CD4-positive, alpha-beta T cell treated with Interleukin-1 beta for 1 hour (primary cell): ENCODE measurements at regions not wholly inside any gene's neighbourhood (a gene's known extent, or its start where the extent isn't known, plus 50 kb on each side); places are given as distances from the start of the nearest gene placed in this dataset.
"Not testable (repeated sequence)": the region's sequence is repeated elsewhere in the genome, so short reads cannot be mapped to it uniquely, and the experiment has no call there.

ENCODE experiments used
- DNase-seq, 2 donors: peaks; one replicate each; pipeline ENCODE4 v3.0.0-alpha.2; 2020 to 2022

GRCh38 chr5:124929000-124929399 is 182.6 kb upstream of the ZNF608 start:
- no peak for DNase-seq

- DNase-seq = no peak
These were observed 186.6 kb upstream of the ZNF608 start for GRCh38 chr5:124932791-124933600.

GRCh38 chr5:124935065-124935464 is 188.6 kb upstream of the ZNF608 start:
- DNase-seq = peak; percentile 7 to 41

- DNase-seq = no peak
These were observed 190.1 kb upstream of the ZNF608 start for GRCh38 chr5:124936626-124936933.

GRCh38 chr5:124941051-124942049 is 194.9 kb upstream of the ZNF608 start:
- DNase-seq = no peak

GRCh38 chr5:124948062-124948753 is 201.8 kb upstream of the ZNF608 start:
- DNase-seq = no peak

- DNase-seq = no peak
These were observed 202.4 kb upstream of the ZNF608 start for GRCh38 chr5:124948754-124949275.

GRCh38 chr5:124949862-124950261 is 203.4 kb upstream of the ZNF608 start:
- no peak for DNase-seq

GRCh38 chr5:124951105-124951504 is 204.7 kb upstream of the ZNF608 start:
- DNase-seq = no peak

GRCh38 chr5:124951661-124952060 is 205.2 kb upstream of the ZNF608 start:
- DNase-seq = peak; percentile 10 to 26

- peak in 1 of 2 donors; percentile 24 for DNase-seq
These were observed 205.6 kb upstream of the ZNF608 start for GRCh38 chr5:124952079-124952478.

GRCh38 chr5:124952566-124952965 is 206.1 kb upstream of the ZNF608 start:
- no peak for DNase-seq

- no peak for DNase-seq
These were observed 208.3 kb upstream of the ZNF608 start for GRCh38 chr5:124954784-124955183.

GRCh38 chr5:124956471-124957029 is 210.1 kb upstream of the ZNF608 start:
- DNase-seq = no peak

- no peak for DNase-seq
These were observed 210.6 kb upstream of the ZNF608 start for GRCh38 chr5:124957063-124957462.

- no peak for DNase-seq
These were observed 213.8 kb upstream of the ZNF608 start for GRCh38 chr5:124960266-124960665.

GRCh38 chr5:124961521-124961920 is 215.1 kb upstream of the ZNF608 start:
- no peak for DNase-seq

- no peak for DNase-seq
These were observed 215.7 kb upstream of the ZNF608 start for GRCh38 chr5:124962111-124962510.

GRCh38 chr5:124962735-124963134 is 216.3 kb upstream of the ZNF608 start:
- DNase-seq = no peak

- DNase-seq = no peak
These were observed 216.9 kb upstream of the ZNF608 start for GRCh38 chr5:124963236-124963919.

- not testable (repeated sequence) for DNase-seq
These were observed 220.3 kb upstream of the ZNF608 start for GRCh38 chr5:124966741-124967140.

- DNase-seq = not testable (repeated sequence)
These were observed 223.9 kb upstream of the ZNF608 start for GRCh38 chr5:124970381-124970780.
